ENCODE measurements at regions not wholly inside any gene's neighbourhood (a gene's known extent, or its start where the extent isn't known, plus 50 kb on each side); places are given as distances from the start of the nearest gene placed in this dataset.
"Not testable (repeated sequence)": the region's sequence is repeated elsewhere in the genome, so short reads cannot be mapped to it uniquely, and the experiment has no call there.

- DNase-seq (ENCODE audit: low read depth) = no peak
Measured at GRCh38 chr11:37511425-37511933, 913.4 kb upstream of the RAG2 start.

- no peak for DNase-seq (ENCODE audit: low read depth)
Measured at GRCh38 chr11:37509506-37509905, 911.5 kb upstream of the RAG2 start.

- no peak for DNase-seq (ENCODE audit: low read depth)
Measured at GRCh38 chr11:37506531-37506930, 908.5 kb upstream of the RAG2 start.

GRCh38 chr11:37505406-37505805 is 907.4 kb upstream of the RAG2 start:
- DNase-seq (ENCODE audit: low read depth) = no peak

- no peak for DNase-seq (ENCODE audit: low read depth)
Measured at GRCh38 chr11:37504921-37505320, 906.9 kb upstream of the RAG2 start.

- DNase-seq (ENCODE audit: low read depth) = no peak
Measured at GRCh38 chr11:37504060-37504611, 906.1 kb upstream of the RAG2 start.

- DNase-seq (ENCODE audit: low read depth) = no peak
Measured at GRCh38 chr11:37503411-37504059, 905.5 kb upstream of the RAG2 start.

- no peak for DNase-seq (ENCODE audit: low read depth)
Measured at GRCh38 chr11:37502202-37502601, 904.2 kb upstream of the RAG2 start.

- no peak for DNase-seq (ENCODE audit: low read depth)
Measured at GRCh38 chr11:37500425-37500824, 902.4 kb upstream of the RAG2 start.

GRCh38 chr11:37497326-37497725 is 899.3 kb upstream of the RAG2 start:
- no peak for DNase-seq (ENCODE audit: low read depth)

GRCh38 chr11:37496201-37496600 is 898.2 kb upstream of the RAG2 start:
- no peak for DNase-seq (ENCODE audit: low read depth)

GRCh38 chr11:37484298-37484697 is 886.3 kb upstream of the RAG2 start:
- no peak for DNase-seq (ENCODE audit: low read depth)

- DNase-seq (ENCODE audit: low read depth) = no peak
Measured at GRCh38 chr11:37483761-37484160, 885.7 kb upstream of the RAG2 start.

GRCh38 chr11:37474889-37475288 is 876.9 kb upstream of the RAG2 start:
- no peak for DNase-seq (ENCODE audit: low read depth)

GRCh38 chr11:37468344-37468743 is 870.3 kb upstream of the RAG2 start:
- DNase-seq (ENCODE audit: low read depth) = no peak

- DNase-seq (ENCODE audit: low read depth) = no peak
Measured at GRCh38 chr11:37465221-37465620, 867.2 kb upstream of the RAG2 start.

GRCh38 chr11:37459456-37459855 is 861.4 kb upstream of the RAG2 start:
- DNase-seq (ENCODE audit: low read depth) = no peak

- no peak for DNase-seq (ENCODE audit: low read depth)
Measured at GRCh38 chr11:37456746-37457145, 858.7 kb upstream of the RAG2 start.

GRCh38 chr11:37451903-37452302 is 853.9 kb upstream of the RAG2 start:
- DNase-seq (ENCODE audit: low read depth) = no peak

- no peak for DNase-seq (ENCODE audit: low read depth)
Measured at GRCh38 chr11:37450613-37451012, 852.6 kb upstream of the RAG2 start.

GRCh38 chr11:37449146-37449545 is 851.1 kb upstream of the RAG2 start:
- no peak for DNase-seq (ENCODE audit: low read depth)

GRCh38 chr11:37442576-37442975 is 844.5 kb upstream of the RAG2 start:
- DNase-seq (ENCODE audit: low read depth) = no peak

- not testable (repeated sequence) for DNase-seq (ENCODE audit: low read depth)
Measured at GRCh38 chr11:37431633-37432230, 833.7 kb upstream of the RAG2 start.

Measured in GM04504 (cell line).